HUES48 (cell line): ENCODE measurements at regions not wholly inside any gene's neighbourhood (a gene's known extent, or its start where the extent isn't known, plus 50 kb on each side); places are given as distances from the start of the nearest gene placed in this dataset.

Experiments
- H3K27ac ChIP-seq: one replicate; pipeline ENCODE4 v1.7.0; 2013; ENCODE audit warnings: low read depth, low read length, inconsistent platforms
- H3K27me3 ChIP-seq: 2 replicates; pipeline ENCODE4 v1.6.1; 2013; ENCODE audit warnings: mild to moderate bottlenecking, low read length; ENCODE audit not compliant: control insufficient read depth, insufficient read depth
- H3K36me3 ChIP-seq: 2 replicates; pipeline ENCODE4 v1.6.1; 2013; ENCODE audit warnings: low read length; ENCODE audit not compliant: control insufficient read depth, insufficient read depth
- H3K4me1 ChIP-seq: 2 replicates; pipeline ENCODE4 v1.6.1; 2013; ENCODE audit warnings: mild to moderate bottlenecking, low read length; ENCODE audit not compliant: control insufficient read depth, insufficient read depth
- H3K4me3 ChIP-seq: 2 replicates; pipeline ENCODE4 v1.5.1; 2013; ENCODE audit warnings: mild to moderate bottlenecking, low read depth, low read length
- H3K9ac ChIP-seq: 2 replicates; pipeline ENCODE4 v1.6.1; 2013; ENCODE audit warnings: mild to moderate bottlenecking, low read depth, low read length, moderate library complexity
- H3K9me3 ChIP-seq: 2 replicates; pipeline ENCODE4 v1.6.1; 2013; ENCODE audit warnings: low read length; ENCODE audit not compliant: control insufficient read depth, insufficient read depth

DNA sequence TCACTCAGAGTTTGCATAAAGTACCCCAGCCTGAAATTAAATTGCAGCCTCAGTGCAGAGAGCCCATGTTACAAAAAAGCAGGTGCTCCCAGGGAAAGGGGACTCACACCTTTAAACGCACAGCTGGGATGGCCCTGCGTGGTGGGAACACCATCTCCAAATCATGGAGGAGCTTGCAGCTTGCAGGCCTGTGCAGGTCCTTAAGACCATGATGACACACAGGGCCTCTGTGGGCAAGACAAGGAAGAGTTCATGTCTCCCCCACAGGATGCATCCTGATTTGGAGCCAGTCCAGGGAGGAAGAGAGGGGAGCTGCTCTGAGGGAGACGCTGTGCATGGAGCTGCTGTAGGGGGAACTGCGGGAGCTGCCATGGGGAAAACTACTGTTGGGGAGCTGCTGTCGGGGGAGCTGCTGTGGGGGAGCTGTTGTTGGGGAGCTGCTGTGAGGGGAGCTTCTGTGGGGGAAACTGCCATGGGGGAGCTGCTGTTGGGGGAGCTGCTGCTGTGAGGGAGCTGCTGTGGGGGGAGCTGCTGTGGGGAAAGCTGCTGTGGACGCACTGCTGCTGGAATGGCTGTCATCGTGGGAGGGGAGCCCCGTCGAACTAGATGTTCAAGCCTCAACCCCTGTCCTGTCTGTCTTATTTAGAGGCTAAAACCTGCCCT lies 113.9 kb downstream of the MATN1 start:
- Histone ChIP-seq H3K4me3 (no peak overlapping the region), H3K9me3 (no peaks in the 10 kb centered on the region), H3K27ac (no peak overlapping the region), H3K36me3 (no peaks in the 10 kb centered on the region), H3K4me1 (no peaks in the 10 kb centered on the region), H3K9ac (no peak overlapping the region), H3K27me3 (no peaks in the 10 kb centered on the region)

DNA sequence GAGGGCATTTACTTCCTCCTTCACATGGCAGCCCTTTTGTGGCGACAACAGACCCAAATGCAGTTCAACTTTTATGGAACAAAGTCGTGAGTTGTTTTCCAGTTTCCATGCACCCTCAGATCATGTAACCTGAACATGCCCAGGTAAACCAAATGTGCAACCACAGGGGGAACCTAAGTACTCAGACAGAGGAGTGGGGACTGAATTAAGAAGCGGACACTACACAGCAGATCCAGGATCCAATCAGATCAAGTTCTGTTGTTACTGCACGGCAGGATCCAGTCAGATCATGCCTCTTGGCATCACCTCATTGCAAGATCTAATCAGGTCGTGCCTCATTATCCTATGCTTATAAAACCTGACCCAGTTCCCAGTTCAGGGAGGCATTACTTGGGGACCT lies 115.7 kb downstream of the MATN1 start:
- H3K9me3 ChIP-seq, result no peaks in the 10 kb centered on the region
- no peak overlapping the region for H3K9ac ChIP-seq
- no peak overlapping the region for H3K4me3 ChIP-seq
- no peaks in the 10 kb centered on the region for H3K27me3 ChIP-seq
- H3K36me3 ChIP-seq, result no peaks in the 10 kb centered on the region
- H3K4me1 ChIP-seq, result no peaks in the 10 kb centered on the region
- H3K27ac ChIP-seq, result no peak overlapping the region

DNA sequence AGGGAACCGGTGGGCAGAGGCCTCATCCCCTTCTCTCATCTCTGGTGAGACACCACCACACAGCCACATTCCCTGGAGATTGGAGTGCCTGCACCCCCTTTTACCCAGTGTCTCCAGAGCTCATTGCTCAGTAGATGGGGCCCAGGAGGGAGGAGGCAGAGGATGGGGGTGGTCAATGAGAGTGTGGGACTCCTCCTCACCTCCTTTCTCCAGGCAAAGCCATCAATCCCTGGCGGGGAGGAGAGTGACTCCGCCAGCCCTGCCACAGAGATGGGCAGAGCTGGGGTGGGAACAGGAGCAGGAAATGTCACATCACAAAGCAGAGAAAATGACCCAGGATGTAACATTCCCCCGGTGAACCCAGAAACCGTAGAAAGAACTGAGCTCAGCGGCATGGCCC lies 117.2 kb downstream of the MATN1 start:
- no peaks in the 10 kb centered on the region for H3K9me3 ChIP-seq
- H3K27ac ChIP-seq, result no peak overlapping the region
- no peak overlapping the region for H3K9ac ChIP-seq
- H3K4me1 ChIP-seq, result no peaks in the 10 kb centered on the region
- H3K27me3 ChIP-seq, result no peaks in the 10 kb centered on the region
- H3K4me3 ChIP-seq, result no peak overlapping the region
- no peaks in the 10 kb centered on the region for H3K36me3 ChIP-seq

DNA sequence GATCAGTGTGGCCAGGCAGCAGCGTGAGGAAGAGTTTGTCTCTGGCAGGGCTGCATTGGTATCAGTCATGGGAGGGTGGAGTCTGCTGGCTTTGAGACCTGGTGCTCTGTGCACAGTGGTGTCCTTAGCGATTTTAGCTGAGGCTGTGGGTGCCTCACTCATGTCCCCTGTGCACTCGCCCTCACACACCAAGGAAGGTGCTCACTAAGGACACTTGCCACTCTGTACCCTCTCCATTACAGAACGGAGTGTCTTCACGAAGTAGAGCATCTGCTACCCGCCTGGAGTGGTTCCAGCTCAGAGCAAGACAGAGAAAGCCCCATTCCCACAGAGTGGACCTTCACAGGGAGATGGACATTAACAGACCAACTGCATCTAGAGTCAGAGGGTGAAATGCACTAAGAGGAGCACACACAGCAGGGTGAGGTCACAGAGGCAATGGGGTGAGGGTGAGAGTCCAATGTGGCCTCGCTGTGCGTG lies 117.9 kb downstream of the MATN1 start:
- Histone ChIP-seq H3K27ac (no peak overlapping the region), H3K4me1 (no peaks in the 10 kb centered on the region), H3K27me3 (no peaks in the 10 kb centered on the region), H3K36me3 (no peaks in the 10 kb centered on the region), H3K9ac (no peak overlapping the region), H3K9me3 (no peaks in the 10 kb centered on the region), H3K4me3 (no peak overlapping the region)

DNA sequence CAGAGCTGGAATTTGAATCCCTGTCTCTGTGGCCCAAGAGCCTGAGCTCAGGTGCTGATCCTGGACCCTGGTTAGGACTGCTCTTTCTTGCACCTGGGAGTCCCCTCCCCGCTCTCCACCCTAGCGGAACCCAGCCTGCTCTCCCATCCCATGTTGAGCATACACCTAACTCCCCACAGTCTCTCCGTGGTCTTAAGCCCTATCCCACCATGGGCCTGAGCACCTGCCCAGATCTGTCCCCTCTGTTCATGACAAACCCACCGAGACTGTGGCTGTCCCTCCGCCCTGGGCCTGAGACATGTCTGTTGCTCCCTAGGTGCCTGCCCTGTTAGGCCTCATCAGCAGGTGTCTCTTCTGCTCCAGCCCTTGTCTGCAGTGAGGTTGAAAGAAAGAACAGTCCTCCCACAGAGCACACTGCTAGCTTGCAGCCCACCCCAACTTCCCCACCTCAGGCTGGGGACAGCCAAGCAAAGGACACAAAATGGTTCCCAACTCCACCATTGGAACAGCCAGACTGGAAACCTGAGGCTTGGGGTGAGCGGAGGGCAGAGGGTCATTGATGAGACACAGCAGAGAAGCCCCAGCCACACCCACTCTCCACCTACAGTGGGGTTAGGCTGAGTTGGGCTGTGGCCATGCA lies 118.5 kb downstream of the MATN1 start:
- Histone ChIP-seq H3K9ac (no peak overlapping the region), H3K4me3 (no peak overlapping the region), H3K9me3 (no peaks in the 10 kb centered on the region), H3K27ac (no peak overlapping the region), H3K36me3 (no peaks in the 10 kb centered on the region), H3K27me3 (no peaks in the 10 kb centered on the region), H3K4me1 (no peaks in the 10 kb centered on the region)

DNA sequence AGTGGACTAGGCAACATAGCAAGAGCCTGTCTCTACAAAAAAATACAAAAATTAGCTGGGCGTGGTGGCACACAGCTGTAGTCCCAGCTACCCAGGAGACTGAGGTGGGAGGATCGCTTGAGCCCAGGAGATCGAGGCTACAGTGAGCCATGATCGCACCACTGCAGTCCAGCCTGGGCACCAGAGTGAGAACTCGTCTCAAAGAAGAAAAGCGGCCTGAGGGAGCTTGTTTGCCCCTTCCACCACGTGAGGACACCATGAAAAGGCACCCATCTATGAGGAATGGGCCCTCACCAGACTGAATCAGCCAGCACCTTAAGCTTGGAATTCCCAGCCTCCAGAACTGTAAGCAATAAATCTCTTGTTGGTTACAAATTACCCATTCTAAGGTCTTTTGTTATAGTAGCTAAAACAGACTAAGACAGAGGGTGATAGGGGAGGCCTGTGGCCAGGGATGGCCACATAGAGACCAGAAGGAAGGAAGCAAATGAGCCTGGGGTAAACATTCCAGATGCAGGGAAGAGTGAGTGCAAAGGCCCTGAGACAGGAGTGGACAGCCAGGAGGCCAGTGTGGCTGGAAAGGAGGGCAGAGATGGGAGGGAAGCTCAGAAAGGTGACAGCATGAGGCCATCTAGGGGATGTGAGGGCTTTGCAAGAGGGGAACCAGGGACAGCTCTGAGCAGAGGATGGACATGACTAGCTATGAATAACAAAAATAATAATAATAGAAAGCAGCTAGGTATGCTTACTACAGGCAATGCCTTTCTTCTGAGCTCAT lies 120.1 kb downstream of the MATN1 start:
- Histone ChIP-seq H3K36me3 (no peaks in the 10 kb centered on the region), H3K4me3 (no peak overlapping the region), H3K27me3 (no peaks in the 10 kb centered on the region), H3K4me1 (no peaks in the 10 kb centered on the region), H3K9ac (no peak overlapping the region), H3K9me3 (no peaks in the 10 kb centered on the region), H3K27ac (no peak overlapping the region)

DNA sequence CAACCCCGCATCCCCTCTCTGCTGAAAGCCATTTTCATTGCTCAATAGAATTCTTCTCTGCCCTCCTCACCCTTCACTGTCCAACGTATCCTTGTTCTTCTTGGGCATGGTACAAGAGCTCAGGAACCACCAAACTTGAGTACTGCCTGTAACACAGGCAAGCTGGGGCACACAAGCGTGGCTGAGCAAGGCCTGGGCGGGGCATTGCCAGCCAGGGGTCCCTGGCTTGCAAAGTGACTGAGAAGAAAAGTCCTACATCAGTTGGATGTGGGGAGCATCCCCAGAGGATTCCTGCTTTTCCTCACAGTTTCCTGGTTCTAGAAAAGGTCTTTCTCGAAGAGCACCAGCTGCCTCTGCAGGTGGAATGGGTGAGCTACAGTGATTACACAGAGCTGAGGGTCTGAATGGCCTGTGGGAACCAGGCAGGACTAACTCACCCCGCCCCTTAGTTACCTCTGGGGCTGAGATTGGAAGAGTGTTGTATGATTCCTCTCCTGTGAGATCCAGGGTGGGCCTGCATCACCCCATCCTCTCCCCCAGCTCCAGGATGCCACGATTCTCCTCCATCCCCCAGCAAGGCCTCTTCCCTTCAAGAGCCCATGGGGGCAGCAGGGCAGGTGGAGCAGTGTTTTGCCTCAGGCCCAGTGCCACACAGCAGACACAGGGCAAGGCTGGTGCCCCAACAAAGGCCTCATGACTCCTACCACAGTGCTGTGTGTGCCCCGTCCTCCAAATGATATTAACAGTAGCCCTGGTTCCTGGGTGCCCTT lies 121.9 kb downstream of the MATN1 start:
- Histone ChIP-seq H3K27ac (no peak overlapping the region), H3K36me3 (no peaks in the 10 kb centered on the region), H3K9me3 (no peaks in the 10 kb centered on the region), H3K4me3 (no peak overlapping the region), H3K27me3 (no peaks in the 10 kb centered on the region), H3K9ac (no peak overlapping the region), H3K4me1 (no peaks in the 10 kb centered on the region)

DNA sequence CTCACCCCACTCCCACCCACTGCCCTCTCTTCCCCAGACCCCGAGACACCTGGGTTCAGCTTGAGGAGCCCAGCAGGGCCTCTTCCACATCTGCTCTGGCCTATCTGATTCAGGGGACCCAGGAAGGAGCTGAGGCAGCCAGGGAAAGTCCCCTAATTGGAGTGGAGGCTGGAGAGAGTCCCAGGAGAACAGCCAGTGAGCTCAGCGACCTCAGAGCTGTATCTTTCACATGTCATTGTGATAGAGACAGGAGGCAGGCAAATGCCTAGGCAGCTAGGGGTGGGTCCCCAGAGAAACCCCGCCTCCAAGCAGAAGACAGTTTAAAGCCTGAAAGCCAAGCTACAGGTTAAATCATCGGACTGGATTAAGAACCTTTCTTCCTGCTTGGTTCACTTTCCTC lies 122.7 kb downstream of the MATN1 start:
- Histone ChIP-seq H3K4me1 (no peaks in the 10 kb centered on the region), H3K36me3 (no peaks in the 10 kb centered on the region), H3K27me3 (no peaks in the 10 kb centered on the region), H3K27ac (no peak overlapping the region), H3K9ac (no peak overlapping the region), H3K9me3 (no peaks in the 10 kb centered on the region), H3K4me3 (no peak overlapping the region)

DNA sequence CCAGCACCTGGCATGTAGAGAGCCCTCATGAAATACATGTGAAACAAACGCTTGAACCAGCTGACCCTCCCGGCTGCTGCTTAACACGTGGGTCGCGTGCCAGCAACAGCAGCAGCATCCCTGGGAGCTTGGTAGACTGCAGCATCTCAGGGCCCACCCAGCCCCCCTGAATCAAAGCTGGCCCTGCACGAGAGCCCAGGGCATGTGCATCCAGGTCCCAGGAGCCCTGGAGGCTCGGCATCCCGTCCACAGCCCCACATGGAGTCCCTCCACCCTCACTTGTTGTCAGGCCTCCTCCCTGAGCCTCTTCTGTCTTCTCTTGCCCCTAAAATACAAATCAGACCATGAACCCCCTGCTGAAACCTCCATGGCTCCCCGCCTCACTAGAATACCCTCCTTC lies 123.1 kb downstream of the MATN1 start:
- H3K9ac ChIP-seq, result no peak overlapping the region
- H3K9me3 ChIP-seq, result no peaks in the 10 kb centered on the region
- H3K27me3 ChIP-seq, result no peaks in the 10 kb centered on the region
- no peak overlapping the region for H3K4me3 ChIP-seq
- no peaks in the 10 kb centered on the region for H3K4me1 ChIP-seq
- no peaks in the 10 kb centered on the region for H3K36me3 ChIP-seq
- H3K27ac ChIP-seq, result no peak overlapping the region

DNA sequence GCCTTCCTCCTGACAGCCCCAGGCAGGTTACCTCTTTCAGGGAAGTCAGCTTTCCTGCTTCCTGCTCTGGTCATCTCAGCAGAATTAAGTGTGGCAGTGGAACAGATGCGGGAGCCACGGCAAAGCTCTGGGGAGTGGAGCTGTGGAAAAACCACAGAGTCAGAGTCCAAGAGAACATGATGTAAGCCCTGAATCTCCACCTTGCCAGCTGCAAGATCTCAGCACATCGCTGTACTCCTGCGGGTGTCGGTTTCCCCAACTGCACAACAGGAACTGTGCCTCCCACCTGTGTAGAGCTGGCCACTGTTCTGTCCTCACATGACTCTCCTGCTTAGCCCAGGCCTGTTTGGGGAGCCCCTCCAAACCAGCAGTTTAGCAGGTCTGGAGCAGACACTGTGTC lies 123.7 kb downstream of the MATN1 start:
- no peak overlapping the region for H3K27ac ChIP-seq
- H3K4me3 ChIP-seq, result no peak overlapping the region
- no peaks in the 10 kb centered on the region for H3K36me3 ChIP-seq
- H3K9me3 ChIP-seq, result no peaks in the 10 kb centered on the region
- no peaks in the 10 kb centered on the region for H3K4me1 ChIP-seq
- H3K9ac ChIP-seq, result no peak overlapping the region
- no peaks in the 10 kb centered on the region for H3K27me3 ChIP-seq
